ENCODE measurements at regions not wholly inside any gene's neighbourhood (a gene's known extent, or its start where the extent isn't known, plus 50 kb on each side); places are given as distances from the start of the nearest gene placed in this dataset.

- no peaks in the 10 kb centered on the region for H3K4me1 ChIP-seq (ENCODE audit: insufficient read depth, poor library complexity, severe bottlenecking)
- DNase-seq (ENCODE audit: low spot score) (no peak), ATAC-seq (ENCODE audit: low read depth) (no peak)
- no peaks in the 10 kb centered on the region for H3K36me3 ChIP-seq (ENCODE audit: low read depth)
- H3K27ac ChIP-seq (ENCODE audit: poor library complexity, severe bottlenecking), result no peak overlapping the region
- no peak for TF ChIP-seq CTCF (IDR thresholded peaks at IDR 0.05; ENCODE audit: poor library complexity, severe bottlenecking)
- no peaks in the 10 kb centered on the region for H3K9me3 ChIP-seq (ENCODE audit: severe bottlenecking)
- no peak overlapping the region for H3K4me3 ChIP-seq (ENCODE audit: severe bottlenecking)
- H3K27me3 ChIP-seq (ENCODE audit: insufficient read depth, poor library complexity, severe bottlenecking), result no peaks in the 10 kb centered on the region
Measured at GRCh38 chr22:48548391-48548790, 1279.3 kb downstream of the BRD1 start.

GRCh38 chr22:48547971-48548370 lies 1279.7 kb downstream of the BRD1 start:
- DNase-seq (ENCODE audit: low spot score), result no peak
- Histone ChIP-seq H3K9me3 (ENCODE audit: severe bottlenecking) (no peaks in the 10 kb centered on the region), H3K27ac (ENCODE audit: poor library complexity, severe bottlenecking) (no peak overlapping the region), H3K4me3 (ENCODE audit: severe bottlenecking) (no peak overlapping the region), H3K4me1 (ENCODE audit: insufficient read depth, poor library complexity, severe bottlenecking) (no peaks in the 10 kb centered on the region), H3K27me3 (ENCODE audit: insufficient read depth, poor library complexity, severe bottlenecking) (no peaks in the 10 kb centered on the region), H3K36me3 (ENCODE audit: low read depth) (no peaks in the 10 kb centered on the region)
- no peak for TF ChIP-seq CTCF (IDR thresholded peaks at IDR 0.05; ENCODE audit: poor library complexity, severe bottlenecking)
- ATAC-seq (ENCODE audit: low read depth), result no peak

- no peak for DNase-seq (ENCODE audit: low spot score)
- ATAC-seq (ENCODE audit: low read depth), result no peak
- Histone ChIP-seq H3K4me1 (ENCODE audit: insufficient read depth, poor library complexity, severe bottlenecking) (no peaks in the 10 kb centered on the region), H3K9me3 (ENCODE audit: severe bottlenecking) (no peaks in the 10 kb centered on the region), H3K4me3 (ENCODE audit: severe bottlenecking) (no peak overlapping the region), H3K27ac (ENCODE audit: poor library complexity, severe bottlenecking) (no peak overlapping the region), H3K27me3 (ENCODE audit: insufficient read depth, poor library complexity, severe bottlenecking) (no peaks in the 10 kb centered on the region), H3K36me3 (ENCODE audit: low read depth) (no peaks in the 10 kb centered on the region)
- TF ChIP-seq CTCF (IDR thresholded peaks at IDR 0.05; ENCODE audit: poor library complexity, severe bottlenecking), result no peak
Measured at GRCh38 chr22:48546653-48547424, 1280.8 kb downstream of the BRD1 start.

- TF ChIP-seq CTCF (IDR thresholded peaks at IDR 0.05; ENCODE audit: poor library complexity, severe bottlenecking), result no peak
- no peaks in the 10 kb centered on the region for H3K9me3 ChIP-seq (ENCODE audit: severe bottlenecking)
- ATAC-seq (ENCODE audit: low read depth) (no peak), DNase-seq (ENCODE audit: low spot score) (no peak)
- H3K4me1 ChIP-seq (ENCODE audit: insufficient read depth, poor library complexity, severe bottlenecking), result no peaks in the 10 kb centered on the region
- no peaks in the 10 kb centered on the region for H3K27me3 ChIP-seq (ENCODE audit: insufficient read depth, poor library complexity, severe bottlenecking)
- no peaks in the 10 kb centered on the region for H3K36me3 ChIP-seq (ENCODE audit: low read depth)
- H3K4me3 ChIP-seq (ENCODE audit: severe bottlenecking), result no peak overlapping the region
- H3K27ac ChIP-seq (ENCODE audit: poor library complexity, severe bottlenecking), result no peak overlapping the region
Measured at GRCh38 chr22:48545987-48546386, 1281.7 kb downstream of the BRD1 start.

GRCh38 chr22:48541401-48542098 lies 1286.1 kb downstream of the BRD1 start:
- Histone ChIP-seq H3K4me1 (ENCODE audit: insufficient read depth, poor library complexity, severe bottlenecking) (no peaks in the 10 kb centered on the region), H3K4me3 (ENCODE audit: severe bottlenecking) (no peak overlapping the region), H3K27ac (ENCODE audit: poor library complexity, severe bottlenecking) (no peak overlapping the region), H3K36me3 (ENCODE audit: low read depth) (no peaks in the 10 kb centered on the region), H3K27me3 (ENCODE audit: insufficient read depth, poor library complexity, severe bottlenecking) (peaks cover 4% of the 10 kb centered on the region), H3K9me3 (ENCODE audit: severe bottlenecking) (no peaks in the 10 kb centered on the region)
- DNase-seq (ENCODE audit: low spot score) (no peak), ATAC-seq (ENCODE audit: low read depth) (no peak)
- no peak for TF ChIP-seq CTCF (IDR thresholded peaks at IDR 0.05; ENCODE audit: poor library complexity, severe bottlenecking)
